ENCODE measurements at regions not wholly inside any gene's neighbourhood (a gene's known extent, or its start where the extent isn't known, plus 50 kb on each side); places are given as distances from the start of the nearest gene placed in this dataset.

DNA sequence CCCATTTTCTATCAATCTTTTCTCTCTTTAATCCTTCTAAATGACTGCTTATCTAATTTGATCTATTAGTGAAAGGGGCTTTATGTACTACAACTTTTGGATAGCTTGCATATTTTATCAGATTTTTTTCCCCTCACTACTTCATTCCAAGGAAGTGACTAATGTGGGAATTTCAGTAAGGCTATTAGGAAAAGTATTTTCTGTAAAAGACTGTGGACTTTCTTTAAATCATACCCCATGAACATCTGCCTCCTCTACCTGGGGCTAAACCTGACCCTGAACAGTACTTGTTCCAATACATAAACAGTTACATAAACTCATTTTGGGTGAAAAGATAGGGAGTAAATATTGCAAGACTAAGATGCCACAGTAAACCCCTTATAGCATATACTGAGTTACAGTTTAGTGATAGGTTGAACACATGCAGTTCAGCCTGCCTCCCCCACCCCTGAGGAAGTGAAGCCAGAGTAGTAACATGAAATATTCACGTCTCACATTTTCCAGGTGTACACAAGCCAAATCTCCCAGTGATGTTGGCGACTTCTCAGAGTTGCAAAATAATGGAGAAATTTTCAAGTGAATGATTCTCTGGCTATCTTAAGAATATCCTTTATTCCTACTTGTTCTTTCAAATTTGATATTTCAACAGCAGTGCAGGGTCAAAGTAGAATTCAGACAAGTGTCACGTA is 590.9 kb upstream of the ZEB2 start:
- BruUV-seq (replicated peaks): no TSS peak
- Histone ChIP-seq H3K4me3 (ENCODE audit: low read depth, low read length, poor library complexity, severe bottlenecking) (no peak overlapping the region), H3K9me3 (ENCODE audit: low read depth, low read length, poor library complexity, severe bottlenecking) (no peaks in the 10 kb centered on the region), H3K36me3 (ENCODE audit: insufficient read depth, low read length, poor library complexity, severe bottlenecking) (no peaks in the 10 kb centered on the region), H3K27ac (ENCODE audit: low read depth, low read length, poor library complexity, severe bottlenecking) (no peak overlapping the region), H3K27me3 (replicated peaks; ENCODE audit: insufficient read depth, low read depth, low read length, poor library complexity) (no peaks in the 10 kb centered on the region), H3K4me1 (ENCODE audit: insufficient read depth, low read length, poor library complexity, severe bottlenecking) (no peaks in the 10 kb centered on the region)
- intact Hi-C loops (cut with micrococcal nuclease; ENCODE audit: unreplicated experiment): no loop called here
- ChIA-PET CTCF (no interaction called here), POLR2A (ENCODE audit: low non-redundant PET) (no interaction called here)
- no peak for DNase-seq (ENCODE audit: low spot score)
- no peak for TF ChIP-seq EZH2 (IDR thresholded peaks at IDR 0.05; ENCODE audit: borderline replicate concordance, low read depth, low read length, poor library complexity, severe bottlenecking)
- TF ChIP-seq, protein P1, sequence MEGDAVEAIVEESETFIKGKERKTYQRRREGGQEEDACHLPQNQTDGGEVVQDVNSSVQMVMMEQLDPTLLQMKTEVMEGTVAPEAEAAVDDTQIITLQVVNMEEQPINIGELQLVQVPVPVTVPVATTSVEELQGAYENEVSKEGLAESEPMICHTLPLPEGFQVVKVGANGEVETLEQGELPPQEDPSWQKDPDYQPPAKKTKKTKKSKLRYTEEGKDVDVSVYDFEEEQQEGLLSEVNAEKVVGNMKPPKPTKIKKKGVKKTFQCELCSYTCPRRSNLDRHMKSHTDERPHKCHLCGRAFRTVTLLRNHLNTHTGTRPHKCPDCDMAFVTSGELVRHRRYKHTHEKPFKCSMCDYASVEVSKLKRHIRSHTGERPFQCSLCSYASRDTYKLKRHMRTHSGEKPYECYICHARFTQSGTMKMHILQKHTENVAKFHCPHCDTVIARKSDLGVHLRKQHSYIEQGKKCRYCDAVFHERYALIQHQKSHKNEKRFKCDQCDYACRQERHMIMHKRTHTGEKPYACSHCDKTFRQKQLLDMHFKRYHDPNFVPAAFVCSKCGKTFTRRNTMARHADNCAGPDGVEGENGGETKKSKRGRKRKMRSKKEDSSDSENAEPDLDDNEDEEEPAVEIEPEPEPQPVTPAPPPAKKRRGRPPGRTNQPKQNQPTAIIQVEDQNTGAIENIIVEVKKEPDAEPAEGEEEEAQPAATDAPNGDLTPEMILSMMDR (conservative IDR thresholded peaks at IDR 0.05; ENCODE audit: low read depth, low read length): no peak

DNA sequence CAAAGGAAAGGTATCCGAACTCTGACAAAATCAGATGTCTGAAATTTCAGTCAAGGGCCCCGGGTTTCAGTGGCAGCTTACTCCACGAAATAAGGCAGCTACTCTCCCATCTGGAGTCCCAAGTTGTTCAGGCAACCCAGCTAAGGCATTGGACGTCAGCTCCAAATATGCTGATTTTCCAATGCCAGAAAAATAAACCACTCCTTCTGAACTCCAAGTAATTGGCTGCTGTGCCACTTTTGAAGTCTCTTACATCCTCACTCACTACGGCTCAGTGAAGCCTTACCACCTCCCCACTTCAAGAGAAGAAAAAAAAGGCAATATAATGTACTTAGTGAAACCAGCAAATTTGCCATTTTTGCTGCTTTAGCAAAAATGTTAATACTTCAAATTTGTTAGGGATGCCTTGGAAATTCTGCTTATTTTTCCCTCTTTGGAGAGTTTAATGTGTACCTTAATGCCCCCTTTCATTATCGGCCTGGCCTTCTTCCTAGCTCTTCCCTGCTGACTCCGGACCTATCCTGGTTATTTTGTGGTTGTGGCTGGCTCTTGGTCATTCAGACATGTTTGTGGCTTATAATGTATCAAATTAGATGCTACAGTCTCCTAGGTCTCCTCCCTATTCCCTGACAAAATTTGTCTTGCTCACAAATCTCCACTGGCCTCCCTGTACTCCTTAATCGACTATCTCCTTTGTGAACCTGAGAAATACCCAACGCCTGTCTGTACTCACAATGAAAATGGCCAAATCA is 589.2 kb upstream of the ZEB2 start:
- POLR2A ChIA-PET (ENCODE audit: low non-redundant PET): no interaction called here
- H3K36me3 ChIP-seq (ENCODE audit: insufficient read depth, low read length, poor library complexity, severe bottlenecking): no peaks in the 10 kb centered on the region
- no TSS peak for BruUV-seq (replicated peaks)
- no peak for DNase-seq (ENCODE audit: low spot score)
- no peaks in the 10 kb centered on the region for H3K4me1 ChIP-seq (ENCODE audit: insufficient read depth, low read length, poor library complexity, severe bottlenecking)
- no peak overlapping the region for H3K27ac ChIP-seq (ENCODE audit: low read depth, low read length, poor library complexity, severe bottlenecking)
- H3K4me3 ChIP-seq (ENCODE audit: low read depth, low read length, poor library complexity, severe bottlenecking): no peak overlapping the region
- no peak for TF ChIP-seq EZH2 (IDR thresholded peaks at IDR 0.05; ENCODE audit: borderline replicate concordance, low read depth, low read length, poor library complexity, severe bottlenecking)
- TF ChIP-seq, protein P1 (conservative IDR thresholded peaks at IDR 0.05; ENCODE audit: low read depth, low read length): no peak
- H3K27me3 ChIP-seq (replicated peaks; ENCODE audit: insufficient read depth, low read depth, low read length, poor library complexity): no peaks in the 10 kb centered on the region
- H3K9me3 ChIP-seq (ENCODE audit: low read depth, low read length, poor library complexity, severe bottlenecking): no peaks in the 10 kb centered on the region
- CTCF ChIA-PET: no interaction called here
- intact Hi-C loops (cut with micrococcal nuclease; ENCODE audit: unreplicated experiment): no loop called here

DNA sequence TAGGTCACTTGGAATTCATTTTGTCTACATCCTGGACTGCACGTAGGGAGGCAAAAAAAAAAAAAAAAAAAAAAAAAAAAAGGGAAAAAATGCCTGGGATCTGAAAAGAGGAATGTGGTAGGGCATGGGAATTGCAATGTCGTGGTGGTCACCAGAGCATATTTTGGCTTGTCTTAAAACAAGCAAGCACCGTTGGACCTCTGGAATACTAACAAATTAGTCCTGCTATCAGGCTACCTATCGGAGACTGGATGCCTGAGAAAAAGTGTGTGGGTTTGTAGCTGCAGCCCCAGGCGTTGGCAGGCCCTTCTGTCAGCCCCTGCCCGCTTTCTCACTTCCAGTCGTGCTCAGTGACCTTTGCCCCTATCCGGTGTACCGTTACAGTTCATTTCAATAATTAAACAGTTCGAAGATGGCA is 588.5 kb upstream of the ZEB2 start:
- H3K4me3 ChIP-seq (ENCODE audit: low read depth, low read length, poor library complexity, severe bottlenecking): no peak overlapping the region
- BruUV-seq (replicated peaks): no TSS peak
- H3K27me3 ChIP-seq (replicated peaks; ENCODE audit: insufficient read depth, low read depth, low read length, poor library complexity): no peaks in the 10 kb centered on the region
- ChIA-PET CTCF (no interaction called here), POLR2A (ENCODE audit: low non-redundant PET) (no interaction called here)
- H3K9me3 ChIP-seq (ENCODE audit: low read depth, low read length, poor library complexity, severe bottlenecking): no peaks in the 10 kb centered on the region
- H3K4me1 ChIP-seq (ENCODE audit: insufficient read depth, low read length, poor library complexity, severe bottlenecking): no peaks in the 10 kb centered on the region
- no peak overlapping the region for H3K27ac ChIP-seq (ENCODE audit: low read depth, low read length, poor library complexity, severe bottlenecking)
- DNase-seq (ENCODE audit: low spot score): no peak
- no peaks in the 10 kb centered on the region for H3K36me3 ChIP-seq (ENCODE audit: insufficient read depth, low read length, poor library complexity, severe bottlenecking)
- intact Hi-C loops (cut with micrococcal nuclease; ENCODE audit: unreplicated experiment): no loop called here
- TF ChIP-seq, protein P1 (conservative IDR thresholded peaks at IDR 0.05; ENCODE audit: low read depth, low read length): no peak
- TF ChIP-seq EZH2 (IDR thresholded peaks at IDR 0.05; ENCODE audit: borderline replicate concordance, low read depth, low read length, poor library complexity, severe bottlenecking): no peak
